ENCODE measurements at regions not wholly inside any gene's neighbourhood (a gene's known extent, or its start where the extent isn't known, plus 50 kb on each side); places are given as distances from the start of the nearest gene placed in this dataset.

GRCh38 chr2:133721118-133721517, 152.9 kb upstream of the NCKAP5 start:
- TF ChIP-seq, protein P1, sequence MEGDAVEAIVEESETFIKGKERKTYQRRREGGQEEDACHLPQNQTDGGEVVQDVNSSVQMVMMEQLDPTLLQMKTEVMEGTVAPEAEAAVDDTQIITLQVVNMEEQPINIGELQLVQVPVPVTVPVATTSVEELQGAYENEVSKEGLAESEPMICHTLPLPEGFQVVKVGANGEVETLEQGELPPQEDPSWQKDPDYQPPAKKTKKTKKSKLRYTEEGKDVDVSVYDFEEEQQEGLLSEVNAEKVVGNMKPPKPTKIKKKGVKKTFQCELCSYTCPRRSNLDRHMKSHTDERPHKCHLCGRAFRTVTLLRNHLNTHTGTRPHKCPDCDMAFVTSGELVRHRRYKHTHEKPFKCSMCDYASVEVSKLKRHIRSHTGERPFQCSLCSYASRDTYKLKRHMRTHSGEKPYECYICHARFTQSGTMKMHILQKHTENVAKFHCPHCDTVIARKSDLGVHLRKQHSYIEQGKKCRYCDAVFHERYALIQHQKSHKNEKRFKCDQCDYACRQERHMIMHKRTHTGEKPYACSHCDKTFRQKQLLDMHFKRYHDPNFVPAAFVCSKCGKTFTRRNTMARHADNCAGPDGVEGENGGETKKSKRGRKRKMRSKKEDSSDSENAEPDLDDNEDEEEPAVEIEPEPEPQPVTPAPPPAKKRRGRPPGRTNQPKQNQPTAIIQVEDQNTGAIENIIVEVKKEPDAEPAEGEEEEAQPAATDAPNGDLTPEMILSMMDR (IDR thresholded peaks at IDR 0.05; ENCODE audit: insufficient read depth, low read length, severe bottlenecking), result no peak
- DNase-seq (ENCODE audit: low read depth) (no peak), FAIRE-seq (no peak)
- H3K36me3 ChIP-seq (ENCODE audit: control insufficient read depth, insufficient read depth, low read length), result no peaks in the 10 kb centered on the region
- H3K27me3 ChIP-seq (ENCODE audit: control insufficient read depth, insufficient read depth, low read length), result no peaks in the 10 kb centered on the region
- H3K4me3 ChIP-seq (ENCODE audit: low read depth, low read length), result no peak overlapping the region

DNA sequence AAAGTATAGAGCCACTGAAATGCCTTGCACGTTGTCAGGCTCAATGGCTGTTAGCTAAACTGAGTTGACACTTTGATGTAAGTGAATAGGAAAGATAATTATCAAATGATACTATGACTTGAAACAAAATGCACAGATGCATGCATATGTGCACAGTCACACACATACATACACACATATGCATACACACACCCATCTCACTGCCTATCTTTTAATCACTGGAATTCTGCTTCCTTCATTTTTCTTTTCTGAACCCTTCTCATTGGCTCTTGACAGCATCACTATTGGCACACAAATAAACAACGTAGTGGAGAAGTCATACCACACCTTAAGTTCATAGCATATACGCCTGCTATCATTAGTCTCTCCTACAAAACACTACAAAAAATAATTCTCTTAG, 154.9 kb upstream of the NCKAP5 start:
- H3K4me3 ChIP-seq (ENCODE audit: low read depth, low read length), result no peak overlapping the region
- no peaks in the 10 kb centered on the region for H3K36me3 ChIP-seq (ENCODE audit: control insufficient read depth, insufficient read depth, low read length)
- no peak for FAIRE-seq
- TF ChIP-seq, protein P1 (IDR thresholded peaks at IDR 0.05; ENCODE audit: insufficient read depth, low read length, severe bottlenecking), result no peak
- no peaks in the 10 kb centered on the region for H3K27me3 ChIP-seq (ENCODE audit: control insufficient read depth, insufficient read depth, low read length)
- DNase-seq (ENCODE audit: low read depth), result no peak

DNA sequence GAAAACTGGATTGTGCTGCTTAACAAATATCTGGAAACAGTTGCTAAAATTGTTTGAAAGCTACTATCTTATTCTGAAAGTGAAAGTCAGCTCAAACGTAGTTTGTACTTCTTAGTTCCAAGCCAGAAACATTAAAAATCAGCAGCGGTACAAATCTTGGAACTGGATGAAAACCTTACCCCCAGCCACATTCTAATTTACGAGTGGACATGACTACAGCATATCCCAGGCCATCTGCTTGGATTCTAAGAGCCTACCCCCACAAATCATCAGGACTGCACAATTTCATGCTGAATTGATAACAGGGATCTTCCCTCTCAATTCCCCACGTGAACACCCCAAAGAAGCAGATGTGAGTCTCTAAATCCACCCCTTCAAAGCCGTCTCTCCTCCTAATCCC, 158.7 kb upstream of the NCKAP5 start:
- FAIRE-seq, result no peak
- Histone ChIP-seq H3K4me3 (ENCODE audit: low read depth, low read length) (no peak overlapping the region), H3K27me3 (ENCODE audit: control insufficient read depth, insufficient read depth, low read length) (no peaks in the 10 kb centered on the region)

DNA sequence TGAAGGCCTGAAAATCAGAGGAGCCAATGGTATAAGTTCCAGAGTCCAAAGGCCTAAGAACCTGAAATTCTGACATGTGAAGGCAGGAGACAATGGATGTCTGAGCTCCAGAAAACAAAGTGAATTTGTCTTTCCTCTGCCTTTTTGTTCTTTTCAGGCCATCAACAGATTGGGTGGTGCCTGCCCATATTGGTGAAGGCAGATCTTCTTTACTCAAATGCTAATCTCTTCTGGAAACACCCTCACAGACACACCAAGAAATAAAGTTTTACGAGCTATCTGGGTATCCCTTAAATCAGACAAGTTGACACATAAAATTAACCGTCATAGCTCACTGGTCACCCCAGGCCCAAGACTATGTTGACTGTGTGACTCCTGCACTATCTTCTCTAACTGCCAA, 163.8 kb upstream of the NCKAP5 start:
- FAIRE-seq (no peak), DNase-seq (ENCODE audit: low read depth) (no peak)
- no peaks in the 10 kb centered on the region for H3K27me3 ChIP-seq (ENCODE audit: control insufficient read depth, insufficient read depth, low read length)
- no peaks in the 10 kb centered on the region for H3K36me3 ChIP-seq (ENCODE audit: control insufficient read depth, insufficient read depth, low read length)
- no peak overlapping the region for H3K4me3 ChIP-seq (ENCODE audit: low read depth, low read length)
- TF ChIP-seq, protein P1 (IDR thresholded peaks at IDR 0.05; ENCODE audit: insufficient read depth, low read length, severe bottlenecking), result no peak

More for the DNA sequence above, 158.7 kb upstream of the NCKAP5 start:
- DNase-seq (ENCODE audit: low read depth), result no peak
- TF ChIP-seq, protein P1 (IDR thresholded peaks at IDR 0.05; ENCODE audit: insufficient read depth, low read length, severe bottlenecking), result no peak
- H3K36me3 ChIP-seq (ENCODE audit: control insufficient read depth, insufficient read depth, low read length), result no peaks in the 10 kb centered on the region

DNA sequence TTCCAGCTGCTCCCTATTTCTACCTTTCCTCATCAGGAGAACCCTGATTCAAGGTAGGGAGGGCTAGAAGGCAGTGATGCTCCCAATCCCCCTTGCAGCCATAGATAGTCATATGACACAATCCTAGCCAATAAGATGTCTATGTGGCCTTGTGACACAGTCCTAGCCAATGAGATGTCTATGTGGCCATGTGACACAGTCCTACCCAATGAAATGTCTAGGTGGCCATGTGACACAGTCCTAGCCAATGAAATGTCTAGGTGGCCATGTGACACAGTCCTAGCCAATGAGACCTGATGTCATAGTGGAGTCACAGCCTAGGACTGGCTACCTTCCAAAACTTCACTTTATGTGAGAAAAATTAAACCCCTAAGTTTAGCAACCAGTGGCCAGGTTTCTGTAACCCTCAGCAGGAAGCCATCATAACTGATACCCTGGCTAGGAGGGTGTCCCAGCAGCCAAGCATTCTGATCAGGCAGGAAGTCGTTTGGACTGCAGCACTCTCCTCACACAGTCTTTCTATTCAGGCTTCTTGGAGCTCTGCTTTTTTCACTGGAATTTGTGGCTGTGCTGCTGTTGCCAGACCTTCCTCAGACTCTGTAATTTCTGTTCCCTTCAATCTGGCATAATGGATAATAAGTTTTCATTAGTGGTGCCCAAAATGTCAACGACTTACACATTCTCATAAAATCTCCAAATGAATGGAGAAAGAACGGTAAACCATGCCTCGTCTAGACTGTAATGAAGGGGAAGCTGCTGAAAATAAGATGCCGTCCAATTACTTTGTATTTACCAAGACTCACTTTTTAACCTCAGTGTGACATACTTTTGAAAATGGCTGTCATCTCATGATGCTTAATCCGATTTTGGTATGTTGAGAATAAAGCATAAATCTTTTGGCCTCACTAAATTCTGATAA, 165.0 kb upstream of the NCKAP5 start:
- H3K27me3 ChIP-seq (ENCODE audit: control insufficient read depth, insufficient read depth, low read length), result no peaks in the 10 kb centered on the region
- TF ChIP-seq, protein P1 (IDR thresholded peaks at IDR 0.05; ENCODE audit: insufficient read depth, low read length, severe bottlenecking), result no peak
- FAIRE-seq (no peak), DNase-seq (ENCODE audit: low read depth) (no peak)
- no peak overlapping the region for H3K4me3 ChIP-seq (ENCODE audit: low read depth, low read length)
- no peaks in the 10 kb centered on the region for H3K36me3 ChIP-seq (ENCODE audit: control insufficient read depth, insufficient read depth, low read length)

GRCh38 chr2:133733901-133734255, 165.6 kb upstream of the NCKAP5 start:
- H3K27me3 ChIP-seq (ENCODE audit: control insufficient read depth, insufficient read depth, low read length), result no peaks in the 10 kb centered on the region
- FAIRE-seq (no peak), DNase-seq (ENCODE audit: low read depth) (no peak)
- H3K36me3 ChIP-seq (ENCODE audit: control insufficient read depth, insufficient read depth, low read length), result no peaks in the 10 kb centered on the region
- H3K4me3 ChIP-seq (ENCODE audit: low read depth, low read length), result no peak overlapping the region
- TF ChIP-seq, protein P1 (IDR thresholded peaks at IDR 0.05; ENCODE audit: insufficient read depth, low read length, severe bottlenecking), result no peak

Measured in bronchial epithelial cell (primary cell).